GM20000 (cell line): ENCODE measurements at regions not wholly inside any gene's neighbourhood (a gene's known extent, or its start where the extent isn't known, plus 50 kb on each side); places are given as distances from the start of the nearest gene placed in this dataset.

ENCODE experiments used
- DNase-seq: peaks from one replicate; pipeline ENCODE4 v3.0.0; 2012; ENCODE audit warnings: low spot score
- CTCF ChIP-seq: IDR thresholded peaks from 2 replicates; pipeline ENCODE4 v1.5.1; 2012; ENCODE audit warnings: mild to moderate bottlenecking, control low read depth; ENCODE audit errors: extremely low read depth, missing control alignments

GRCh38 chr13:21970172-21970571 is 299.3 kb downstream of the FGF9 start:
- no peak for DNase-seq
- no peak for TF ChIP-seq CTCF

GRCh38 chr13:21970918-21971317 is 300.0 kb downstream of the FGF9 start:
- no peak for DNase-seq
- TF ChIP-seq CTCF = no peak

DNA sequence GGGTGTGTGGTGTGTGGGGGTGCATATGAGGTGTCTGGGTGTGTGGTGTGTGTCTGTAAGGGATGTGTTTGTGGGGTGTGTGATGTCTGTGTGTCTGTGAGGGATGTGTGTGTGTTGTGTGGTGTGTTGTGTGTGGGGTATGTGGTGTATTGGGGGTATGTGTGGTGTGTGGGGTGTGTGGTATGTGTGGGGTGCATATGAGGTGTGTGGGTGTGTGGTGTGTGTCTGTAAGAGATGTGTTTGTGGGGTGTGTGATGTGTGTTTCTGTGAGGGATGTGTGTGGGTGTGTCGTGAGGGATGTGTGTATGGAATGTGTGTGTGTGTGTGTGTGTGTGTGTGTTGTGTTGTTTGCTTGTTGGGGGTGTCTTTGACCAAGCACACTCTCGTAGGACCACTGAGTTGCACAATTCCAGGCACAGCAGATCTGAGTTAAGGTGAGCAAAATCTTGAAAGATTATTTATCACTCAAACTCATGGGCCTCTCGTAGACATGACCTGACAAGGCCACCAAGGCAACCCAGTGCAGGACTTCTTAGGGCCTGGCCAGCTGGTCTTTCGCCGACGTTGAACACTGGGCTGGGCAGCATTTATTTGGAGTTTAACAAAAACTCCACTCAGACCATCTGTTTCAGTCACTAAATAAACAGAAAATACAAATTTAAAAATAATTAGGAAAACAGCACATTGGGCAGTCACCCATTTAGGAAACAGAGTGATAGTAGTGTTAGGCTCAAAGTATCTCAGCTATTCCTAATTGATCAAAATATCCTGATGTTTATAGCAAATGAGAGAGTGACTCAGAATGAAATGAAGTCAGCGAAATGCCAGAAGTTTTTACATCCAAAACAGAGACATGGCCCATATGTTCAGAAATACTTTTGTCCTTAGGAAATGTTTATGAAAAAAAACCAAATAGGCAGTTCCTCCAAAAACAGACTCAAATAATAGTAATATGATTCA is 301.1 kb downstream of the FGF9 start:
- no peak for DNase-seq
- TF ChIP-seq CTCF = no peak

- TF ChIP-seq CTCF = no peak
- no peak for DNase-seq
Observed at GRCh38 chr13:21973437-21974125, 302.7 kb downstream of the FGF9 start.

DNA sequence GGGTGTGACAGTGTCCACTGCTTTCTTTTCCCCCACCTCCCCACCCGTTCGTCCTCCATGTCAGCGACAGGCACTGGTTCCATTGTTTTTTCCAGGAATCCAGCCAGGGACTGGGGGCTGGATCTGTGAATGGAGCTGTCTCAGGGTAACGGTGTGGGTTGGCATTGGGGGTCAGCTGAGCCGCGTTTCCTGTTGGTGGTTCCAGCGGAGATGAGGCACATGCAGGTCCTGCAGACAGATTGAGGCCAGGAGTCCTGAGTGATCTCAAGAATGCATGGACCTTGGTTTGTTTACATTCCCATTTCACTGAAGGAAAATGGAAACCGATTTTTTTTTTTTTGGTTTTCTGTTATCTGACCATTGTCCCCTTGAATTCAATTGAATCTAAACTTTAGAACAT is 303.9 kb downstream of the FGF9 start:
- no peak for DNase-seq
- TF ChIP-seq CTCF = no peak

- no peak for DNase-seq
- TF ChIP-seq CTCF = no peak
Observed at GRCh38 chr13:21976159-21976558, 305.3 kb downstream of the FGF9 start.

DNA sequence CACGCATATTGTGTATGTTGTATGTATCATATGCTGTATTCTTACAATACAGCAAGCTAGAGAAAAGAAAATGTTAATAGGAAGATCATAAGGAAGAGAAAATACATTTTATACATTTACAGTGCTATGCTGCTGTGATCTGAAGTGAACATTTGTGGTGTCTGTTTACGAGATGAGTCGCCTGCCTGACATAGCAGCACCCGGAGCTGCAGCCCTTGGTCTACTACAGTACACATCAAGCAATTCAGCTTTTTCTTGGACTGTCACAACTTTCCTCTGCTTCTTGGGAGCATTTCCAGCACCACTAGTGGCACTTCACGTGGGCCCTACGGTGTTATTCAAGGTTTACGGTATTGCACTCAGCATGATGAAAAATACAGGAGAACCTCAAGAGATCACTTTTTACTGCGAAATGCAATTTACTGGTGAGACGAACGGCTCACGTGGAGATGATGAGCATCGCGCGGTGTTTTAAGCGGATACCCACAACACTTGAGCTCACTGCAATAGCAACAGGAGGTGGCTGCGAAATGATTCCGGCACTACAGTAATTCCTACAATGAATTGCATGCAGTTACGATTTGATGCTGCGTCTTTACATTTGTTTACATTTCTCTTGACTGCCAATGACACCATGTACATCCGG is 308.4 kb downstream of the FGF9 start:
- TF ChIP-seq CTCF = no peak
- DNase-seq = no peak
